ENCODE measurements at regions not wholly inside any gene's neighbourhood (a gene's known extent, or its start where the extent isn't known, plus 50 kb on each side); places are given as distances from the start of the nearest gene placed in this dataset.

DNA sequence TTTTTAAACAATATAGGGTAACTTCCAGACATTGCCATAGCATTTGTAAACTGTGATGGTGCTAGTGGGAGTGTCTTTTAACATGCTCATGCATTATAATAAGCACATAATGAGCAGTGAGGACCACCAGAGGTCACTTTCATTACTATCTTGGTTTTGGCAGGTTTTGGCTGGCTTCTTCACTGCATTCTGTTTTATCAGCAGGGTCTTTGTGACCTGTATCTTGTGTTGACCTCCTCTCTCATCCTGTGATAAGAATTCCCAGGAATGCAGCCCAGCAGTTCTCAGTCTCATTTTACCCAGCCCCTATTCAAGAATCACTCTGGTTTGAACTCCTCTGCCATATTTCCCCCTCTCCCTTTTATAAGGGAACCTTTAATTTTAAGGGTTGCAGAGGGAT is 91.3 kb downstream of the ZNF467 start:
- TF ChIP-seq TEAD4 (IDR thresholded peaks at IDR 0.05) (no peak), TCF12 (IDR thresholded peaks at IDR 0.05; ENCODE audit: low read depth) (no peak), MAX (IDR thresholded peaks at IDR 0.05) (no peak), USF1 (IDR thresholded peaks at IDR 0.05) (no peak), RAD21 (IDR thresholded peaks at IDR 0.05; ENCODE audit: low read depth) (no peak), EP300 (IDR thresholded peaks at IDR 0.05; ENCODE audit: borderline replicate concordance) (no peak), YY1 (IDR thresholded peaks at IDR 0.05; ENCODE audit: low read depth) (no peak), FOXM1 (IDR thresholded peaks at IDR 0.05; ENCODE audit: borderline replicate concordance, low read depth) (no peak), EGR1 (IDR thresholded peaks at IDR 0.05) (no peak)

GRCh38 chr7:149681274-149681673 is 92.1 kb downstream of the ZNF467 start:
- TF ChIP-seq FOXM1 (IDR thresholded peaks at IDR 0.05; ENCODE audit: borderline replicate concordance, low read depth): no peak
- TF ChIP-seq CREB1 (IDR thresholded peaks at IDR 0.05; ENCODE audit: low read depth): no peak
- TF ChIP-seq REST (IDR thresholded peaks at IDR 0.05; ENCODE audit: low read depth): no peak
- TF ChIP-seq YY1 (IDR thresholded peaks at IDR 0.05; ENCODE audit: low read depth): no peak
- no peak for TF ChIP-seq EP300 (IDR thresholded peaks at IDR 0.05; ENCODE audit: borderline replicate concordance)
- no peak for TF ChIP-seq TAF1 (IDR thresholded peaks at IDR 0.05; ENCODE audit: low read depth)
- TF ChIP-seq TCF12 (IDR thresholded peaks at IDR 0.05; ENCODE audit: low read depth): no peak
- no peak for TF ChIP-seq TEAD4 (IDR thresholded peaks at IDR 0.05)
- no peak for TF ChIP-seq MAX (IDR thresholded peaks at IDR 0.05)
- TF ChIP-seq CEBPB (IDR thresholded peaks at IDR 0.05): no peak
- no peak for TF ChIP-seq ZBTB7A (IDR thresholded peaks at IDR 0.05; ENCODE audit: low read depth)
- no peak for TF ChIP-seq USF1 (IDR thresholded peaks at IDR 0.05)
- TF ChIP-seq NFIC (IDR thresholded peaks at IDR 0.05): no peak
- TF ChIP-seq RAD21 (IDR thresholded peaks at IDR 0.05; ENCODE audit: low read depth): no peak
- TF ChIP-seq EGR1 (IDR thresholded peaks at IDR 0.05): no peak

- TF ChIP-seq EGR1 (IDR thresholded peaks at IDR 0.05): no peak
- no peak for TF ChIP-seq YY1 (IDR thresholded peaks at IDR 0.05; ENCODE audit: low read depth)
- TF ChIP-seq USF1 (IDR thresholded peaks at IDR 0.05): no peak
- no peak for TF ChIP-seq NFIC (IDR thresholded peaks at IDR 0.05)
- no peak for TF ChIP-seq RAD21 (IDR thresholded peaks at IDR 0.05; ENCODE audit: low read depth)
- TF ChIP-seq CREB1 (IDR thresholded peaks at IDR 0.05; ENCODE audit: low read depth): no peak
These were observed 92.9 kb downstream of the ZNF467 start for GRCh38 chr7:149680331-149681025.

GRCh38 chr7:149673006-149673405 is 100.4 kb downstream of the ZNF467 start:
- TF ChIP-seq REST (IDR thresholded peaks at IDR 0.05; ENCODE audit: low read depth): no peak
- TF ChIP-seq YY1 (IDR thresholded peaks at IDR 0.05; ENCODE audit: low read depth): no peak
- TF ChIP-seq ZBTB7A (IDR thresholded peaks at IDR 0.05; ENCODE audit: low read depth): no peak
- no peak for TF ChIP-seq TAF1 (IDR thresholded peaks at IDR 0.05; ENCODE audit: low read depth)
- no peak for TF ChIP-seq NFIC (IDR thresholded peaks at IDR 0.05)
- TF ChIP-seq MAX (IDR thresholded peaks at IDR 0.05): no peak
- no peak for TF ChIP-seq CREB1 (IDR thresholded peaks at IDR 0.05; ENCODE audit: low read depth)
- TF ChIP-seq EP300 (IDR thresholded peaks at IDR 0.05; ENCODE audit: borderline replicate concordance): no peak

- TF ChIP-seq CEBPB (IDR thresholded peaks at IDR 0.05) (no peak), NFIC (IDR thresholded peaks at IDR 0.05) (0 out of 2 replicates have a peak, but pooled peaks have one; percentile 11), RAD21 (IDR thresholded peaks at IDR 0.05; ENCODE audit: low read depth) (no peak), ZBTB7A (IDR thresholded peaks at IDR 0.05; ENCODE audit: low read depth) (no peak), EGR1 (IDR thresholded peaks at IDR 0.05) (no peak), TAF1 (IDR thresholded peaks at IDR 0.05; ENCODE audit: low read depth) (no peak)
These were observed 103.1 kb downstream of the ZNF467 start for GRCh38 chr7:149670288-149670687.

Measured in Ishikawa (cell line).